Left kidney (tissue), 1 donor: ENCODE measurements at regions not wholly inside any gene's neighbourhood (a gene's known extent, or its start where the extent isn't known, plus 50 kb on each side); places are given as distances from the start of the nearest gene placed in this dataset.
"Not testable (repeated sequence)": the region's sequence is repeated elsewhere in the genome, so short reads cannot be mapped to it uniquely, and the experiment has no call there.

Experiments
- DNase-seq: peaks from one replicate; pipeline ENCODE4 v3.0.0-alpha.2; 2013

- no peak for DNase-seq
These were observed 237.3 kb downstream of the INHBA start for GRCh38 chr7:41465571-41465970.

GRCh38 chr7:41463770-41464470, 239.0 kb downstream of the INHBA start:
- no peak for DNase-seq

- no peak for DNase-seq
These were observed 243.1 kb downstream of the INHBA start for GRCh38 chr7:41459623-41460261.

- DNase-seq, result no peak
These were observed 243.7 kb downstream of the INHBA start for GRCh38 chr7:41459183-41459582.

GRCh38 chr7:41457832-41458437, 245.0 kb downstream of the INHBA start:
- no peak for DNase-seq

- no peak for DNase-seq
These were observed 251.1 kb downstream of the INHBA start for GRCh38 chr7:41451826-41452225.

GRCh38 chr7:41449694-41450093, 253.2 kb downstream of the INHBA start:
- DNase-seq, result no peak

GRCh38 chr7:41449286-41449685, 253.6 kb downstream of the INHBA start:
- no peak for DNase-seq

GRCh38 chr7:41448104-41448503, 254.8 kb downstream of the INHBA start:
- no peak for DNase-seq

- DNase-seq, result no peak
These were observed 255.3 kb downstream of the INHBA start for GRCh38 chr7:41447450-41448042.

- no peak for DNase-seq
These were observed 256.1 kb downstream of the INHBA start for GRCh38 chr7:41446606-41447449.

GRCh38 chr7:41445946-41446345, 256.9 kb downstream of the INHBA start:
- no peak for DNase-seq

GRCh38 chr7:41445432-41445831, 257.5 kb downstream of the INHBA start:
- DNase-seq, result no peak

- no peak for DNase-seq
These were observed 263.4 kb downstream of the INHBA start for GRCh38 chr7:41439515-41439879.

- no peak for DNase-seq
These were observed 264.0 kb downstream of the INHBA start for GRCh38 chr7:41438705-41439514.

- no peak for DNase-seq
These were observed 265.4 kb downstream of the INHBA start for GRCh38 chr7:41437257-41438196.

- no peak for DNase-seq
These were observed 266.8 kb downstream of the INHBA start for GRCh38 chr7:41436139-41436538.

- DNase-seq, result not testable (repeated sequence)
These were observed 267.9 kb downstream of the INHBA start for GRCh38 chr7:41435020-41435419.

GRCh38 chr7:41431671-41432070, 271.2 kb downstream of the INHBA start:
- DNase-seq, result no peak

GRCh38 chr7:41428381-41428780, 274.5 kb downstream of the INHBA start:
- no peak for DNase-seq
